GM19395 (cell line): ENCODE measurements at regions not wholly inside any gene's neighbourhood (a gene's known extent, or its start where the extent isn't known, plus 50 kb on each side); places are given as distances from the start of the nearest gene placed in this dataset.

Experiments used
- ATAC-seq: cut with Tn5 transposase; IDR thresholded peaks from one replicate; pipeline ENCODE4 v1.9.1; 2021; ENCODE audit warnings: mild to moderate bottlenecking, moderate library complexity; ENCODE audit not compliant: unreplicated experiment

DNA sequence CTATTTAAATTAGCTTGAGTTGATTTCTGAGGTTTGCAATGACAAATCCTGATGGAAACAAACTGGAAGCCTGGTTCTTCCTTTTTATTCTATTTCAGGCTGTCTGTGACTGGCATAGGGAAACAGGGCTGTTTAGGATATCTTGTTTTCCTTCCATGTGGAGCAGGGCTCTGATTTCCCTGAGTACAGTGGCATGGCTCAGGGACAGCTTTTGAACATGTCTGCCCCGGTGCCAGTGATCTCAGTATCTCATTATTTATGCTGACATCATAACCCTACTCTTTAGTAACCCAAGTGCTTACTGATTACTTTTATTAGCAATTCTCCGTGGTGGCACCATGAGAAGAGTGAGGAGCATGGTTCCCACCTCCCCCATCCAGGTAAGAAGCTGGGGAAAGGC lies 720.3 kb downstream of the GALR1 start:
- ATAC-seq, result no peak

DNA sequence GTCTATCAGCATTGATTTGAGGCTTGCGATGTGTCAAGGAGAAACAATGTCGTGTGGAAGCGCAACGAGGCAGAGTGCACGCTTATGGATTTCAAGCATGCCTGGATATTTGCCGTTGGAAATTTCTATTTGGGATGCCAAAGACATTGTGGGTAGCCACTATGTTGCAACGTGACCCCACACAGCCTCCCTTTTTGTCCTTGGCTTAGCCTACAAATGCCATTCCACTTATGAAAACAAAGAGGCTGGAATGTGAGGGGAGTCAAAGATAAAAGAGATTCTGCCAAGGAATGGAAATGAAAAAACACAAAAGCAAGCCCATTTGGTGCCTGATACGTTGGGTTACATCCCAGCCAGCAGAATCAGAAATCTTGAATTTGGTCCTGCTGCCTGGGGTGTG lies 721.2 kb downstream of the GALR1 start:
- ATAC-seq, result no peak

DNA sequence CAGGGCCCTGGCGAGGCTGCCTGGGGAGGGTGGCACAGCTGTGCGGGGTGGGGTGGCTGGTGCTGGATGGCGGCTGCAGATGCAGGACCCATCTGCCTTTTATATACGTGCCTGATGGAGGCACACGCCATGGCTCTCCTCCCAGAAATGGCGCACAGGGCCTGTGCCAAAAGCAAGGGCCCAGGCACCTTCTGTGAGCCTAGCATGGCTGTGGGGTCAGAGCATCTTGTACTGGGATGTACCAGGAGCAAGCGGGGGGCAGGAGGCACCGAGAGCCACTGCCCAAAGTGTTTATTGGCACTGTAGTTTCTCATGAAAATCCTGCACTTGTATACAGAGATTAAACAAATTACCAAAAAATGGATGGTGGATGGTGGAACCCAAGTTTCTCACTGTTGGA lies 724.1 kb downstream of the GALR1 start:
- no peak for ATAC-seq

DNA sequence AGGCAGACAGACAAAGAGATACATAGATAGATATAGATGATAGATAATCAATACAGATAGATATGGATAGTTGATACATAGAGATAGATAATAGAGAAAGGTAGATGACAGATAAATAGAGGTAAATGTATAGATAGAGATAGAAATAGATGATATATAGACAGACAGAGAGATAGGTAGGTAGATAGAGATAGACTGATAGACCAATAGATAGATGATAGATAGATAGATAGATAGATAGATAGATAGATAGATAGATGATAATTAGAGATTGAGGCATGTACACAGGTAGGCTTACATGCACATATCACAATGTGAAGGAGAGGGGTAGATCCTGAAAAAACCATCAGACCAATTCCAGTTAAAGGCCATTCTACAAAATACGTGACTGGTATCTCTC lies 724.7 kb downstream of the GALR1 start:
- no peak for ATAC-seq

DNA sequence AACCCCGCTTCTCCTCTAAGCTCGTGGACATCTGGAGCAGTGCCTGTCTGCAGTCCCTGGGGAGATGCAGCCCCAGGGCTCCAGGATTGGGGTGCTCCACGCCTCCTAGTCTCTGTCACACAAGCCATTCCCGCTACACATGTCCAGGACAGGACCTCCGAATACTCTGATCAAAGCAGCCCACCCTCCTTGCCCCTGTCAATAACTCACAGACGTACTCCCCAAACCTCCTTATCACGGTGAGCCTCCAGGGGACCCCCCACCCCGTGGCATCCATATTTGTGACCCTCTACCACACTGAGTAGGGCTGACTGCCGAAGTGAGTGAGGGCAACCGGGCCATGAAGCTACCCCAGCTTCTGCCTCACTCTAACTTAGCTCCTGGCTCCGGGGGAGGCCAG lies 727.7 kb downstream of the GALR1 start:
- ATAC-seq, result no peak

DNA sequence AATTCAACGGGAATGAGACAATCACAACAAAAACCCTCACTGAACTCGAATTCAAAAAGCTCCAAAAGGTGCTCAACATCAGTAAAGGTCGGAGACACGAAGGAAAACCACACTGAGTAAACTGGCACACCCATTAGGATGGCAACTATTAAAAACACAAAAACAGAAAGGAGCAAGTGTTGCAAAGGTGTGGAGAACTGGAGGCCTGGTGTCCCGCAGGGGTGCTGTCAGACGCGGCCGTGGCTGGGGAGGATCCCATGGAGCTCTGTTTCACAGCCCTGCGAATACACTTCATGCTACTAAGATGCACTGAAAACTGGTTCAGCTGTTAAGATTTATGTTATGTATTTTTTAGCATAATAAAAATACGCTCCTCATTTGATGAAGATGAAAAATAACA lies 730.6 kb downstream of the GALR1 start:
- ATAC-seq, result no peak

DNA sequence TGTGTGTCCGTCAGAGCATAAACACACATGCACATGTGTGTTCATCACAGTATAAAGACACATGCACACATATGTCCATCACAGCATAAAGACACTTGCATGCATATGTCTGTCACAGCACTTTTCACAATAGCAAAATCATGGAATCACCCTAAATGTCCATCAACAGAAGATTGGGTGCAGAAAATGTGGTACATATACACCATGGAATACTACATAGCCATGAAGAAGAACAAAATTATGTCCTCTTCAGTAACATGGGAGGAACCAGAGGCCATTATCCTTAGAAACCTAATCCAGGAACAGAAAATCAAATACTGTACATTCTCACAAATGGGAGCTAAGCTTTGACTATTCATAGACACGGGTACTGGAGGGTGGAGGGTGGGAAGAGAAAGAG lies 732.2 kb downstream of the GALR1 start:
- ATAC-seq, result no peak

DNA sequence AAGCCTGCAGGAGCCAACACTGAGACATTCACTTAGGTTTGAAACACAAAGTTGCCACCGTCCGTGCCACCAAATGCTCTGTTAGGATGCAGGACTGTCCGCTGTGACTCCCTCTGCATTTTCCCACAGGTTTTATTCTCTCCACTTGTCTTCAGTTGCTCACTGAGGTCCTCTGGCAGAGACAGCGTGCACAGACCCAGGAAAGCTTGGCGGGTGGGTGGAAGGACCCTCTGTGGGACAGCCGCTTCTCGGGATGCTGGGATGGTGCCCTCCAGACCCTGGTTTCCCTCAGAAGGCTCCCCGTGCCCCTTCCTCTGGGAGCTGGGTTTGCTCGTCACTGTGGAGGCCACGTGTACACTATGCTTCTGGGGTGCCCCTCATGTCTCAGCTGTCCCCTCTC lies 733.6 kb downstream of the GALR1 start:
- ATAC-seq, result no peak

DNA sequence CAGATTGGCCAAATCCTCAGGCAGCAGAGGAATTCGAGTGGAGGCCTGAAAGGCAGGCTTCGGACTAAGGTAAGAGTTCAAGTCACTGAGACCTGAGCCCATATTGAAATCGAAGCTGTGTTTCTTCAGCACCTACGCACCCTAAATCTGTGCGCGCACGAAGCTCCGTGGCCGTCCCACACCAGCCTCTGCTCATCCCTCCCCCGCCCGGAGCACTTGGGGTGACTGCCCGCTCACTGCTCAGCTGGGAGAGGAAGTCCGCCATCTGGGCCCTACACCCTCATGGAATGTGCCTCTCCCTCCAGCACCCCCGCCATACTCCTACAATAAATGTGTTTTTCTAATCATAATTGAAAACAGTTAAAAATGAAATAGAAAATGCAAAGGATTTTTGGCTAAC lies 734.5 kb downstream of the GALR1 start:
- ATAC-seq, result no peak

DNA sequence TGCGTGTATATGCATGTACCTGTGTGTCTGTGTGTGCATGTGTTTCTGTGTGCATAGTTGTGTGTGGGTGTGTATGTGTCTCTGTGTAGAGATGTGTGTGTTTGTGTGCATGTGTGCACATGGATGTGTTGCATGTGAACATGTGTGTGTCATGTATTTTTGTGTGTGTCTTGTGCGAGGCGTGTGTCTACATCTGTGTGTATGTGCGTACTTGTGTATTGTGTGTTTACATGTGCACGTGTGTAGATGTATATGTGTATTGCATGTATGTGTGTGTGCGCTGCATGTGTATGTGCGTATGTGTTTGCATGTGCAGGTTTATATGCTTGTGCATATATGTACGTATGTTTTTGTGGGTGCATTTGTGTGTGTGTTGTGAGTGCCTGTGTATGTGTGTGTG lies 735.2 kb downstream of the GALR1 start:
- ATAC-seq, result no peak

DNA sequence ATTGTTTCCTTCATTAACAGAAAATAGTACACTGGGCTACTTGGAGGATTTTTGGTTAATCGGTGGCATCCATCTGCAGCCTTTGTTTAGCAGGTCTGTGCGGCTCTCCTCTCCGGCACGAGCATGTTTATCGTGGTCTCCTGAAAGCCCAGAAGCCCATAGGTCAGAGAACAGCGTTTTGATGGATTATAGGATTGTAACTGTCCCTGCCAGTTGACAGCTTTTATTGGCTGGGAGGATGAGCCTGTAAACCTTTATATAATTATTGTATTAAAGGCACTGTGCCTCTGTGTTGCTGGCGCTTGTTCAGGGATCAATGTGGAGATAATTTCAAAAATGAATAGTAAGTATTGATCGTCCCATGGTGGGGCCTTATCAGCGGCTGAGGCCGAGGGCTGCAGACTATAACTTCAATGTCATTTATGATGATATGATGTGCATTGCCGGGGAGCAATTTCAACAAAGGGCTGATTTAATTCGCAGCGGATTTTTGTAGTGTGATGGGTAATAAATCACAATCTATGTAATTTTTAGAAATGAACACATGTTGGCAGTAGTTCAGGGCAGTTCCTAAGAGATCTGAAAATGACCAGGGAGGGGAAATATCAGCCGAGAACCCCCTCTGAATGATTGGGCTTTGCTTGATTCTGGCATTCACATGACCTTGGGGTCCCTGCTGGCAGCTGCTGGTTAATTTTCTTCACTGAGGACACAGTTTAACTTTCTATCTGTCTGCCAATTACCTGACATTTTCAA lies 736.1 kb downstream of the GALR1 start:
- ATAC-seq, result no peak

DNA sequence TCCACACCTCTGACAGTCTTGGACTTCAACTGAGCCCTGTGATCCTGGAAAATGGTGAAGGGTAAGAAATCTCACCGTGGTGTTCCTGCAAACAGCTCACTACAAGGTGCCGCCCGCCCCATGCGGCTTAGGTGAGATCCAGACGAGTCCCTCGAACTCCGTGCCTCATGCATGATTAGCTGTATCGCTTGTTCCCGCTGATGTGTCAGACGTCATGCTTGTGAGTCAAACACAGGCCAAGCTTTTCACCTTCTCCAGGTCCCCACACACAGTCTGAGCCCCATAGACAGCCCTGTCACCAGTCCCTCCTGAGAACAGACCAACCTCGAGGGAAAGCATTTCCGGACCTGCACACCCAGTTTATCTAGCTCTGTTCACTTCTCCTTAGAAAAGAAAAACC lies 740.5 kb downstream of the GALR1 start:
- no peak for ATAC-seq

DNA sequence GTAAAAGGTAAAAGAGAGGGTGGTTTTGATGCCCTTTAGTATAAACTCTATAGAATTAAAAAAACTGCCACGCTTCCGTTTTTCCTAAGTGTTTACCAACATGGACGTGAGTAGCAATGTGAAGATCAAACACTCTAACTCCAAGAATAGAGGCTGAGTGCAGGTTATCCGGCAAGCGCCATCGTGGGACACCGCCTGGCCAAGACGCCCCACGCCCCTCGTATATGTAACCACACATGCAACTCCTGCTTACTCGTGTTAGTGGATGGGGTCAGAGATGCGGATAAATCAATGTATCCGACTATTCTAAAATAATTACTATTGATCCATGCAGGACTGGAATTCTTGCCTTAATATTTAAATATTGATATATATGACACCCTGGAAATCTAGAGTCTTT lies 741.3 kb downstream of the GALR1 start:
- no peak for ATAC-seq

DNA sequence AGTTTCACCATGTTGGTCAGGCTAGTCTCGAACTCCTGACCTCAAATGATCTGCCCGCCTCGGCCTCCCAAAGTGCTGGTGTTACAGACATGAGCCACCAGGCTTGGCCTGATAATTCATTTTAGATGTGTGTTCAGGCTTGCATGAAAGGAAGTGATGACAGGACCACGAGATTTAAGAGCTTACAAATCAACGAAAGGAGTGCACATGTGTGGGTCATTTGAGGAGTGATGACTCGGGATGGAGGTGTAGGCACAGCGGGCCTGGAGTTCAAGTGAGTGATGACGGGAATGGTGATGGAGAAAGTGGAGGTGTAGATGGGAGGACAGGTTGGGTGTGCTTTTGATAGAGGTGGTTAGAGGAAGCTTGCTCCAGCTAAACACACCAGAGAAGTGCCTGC lies 742.4 kb downstream of the GALR1 start:
- no peak for ATAC-seq

DNA sequence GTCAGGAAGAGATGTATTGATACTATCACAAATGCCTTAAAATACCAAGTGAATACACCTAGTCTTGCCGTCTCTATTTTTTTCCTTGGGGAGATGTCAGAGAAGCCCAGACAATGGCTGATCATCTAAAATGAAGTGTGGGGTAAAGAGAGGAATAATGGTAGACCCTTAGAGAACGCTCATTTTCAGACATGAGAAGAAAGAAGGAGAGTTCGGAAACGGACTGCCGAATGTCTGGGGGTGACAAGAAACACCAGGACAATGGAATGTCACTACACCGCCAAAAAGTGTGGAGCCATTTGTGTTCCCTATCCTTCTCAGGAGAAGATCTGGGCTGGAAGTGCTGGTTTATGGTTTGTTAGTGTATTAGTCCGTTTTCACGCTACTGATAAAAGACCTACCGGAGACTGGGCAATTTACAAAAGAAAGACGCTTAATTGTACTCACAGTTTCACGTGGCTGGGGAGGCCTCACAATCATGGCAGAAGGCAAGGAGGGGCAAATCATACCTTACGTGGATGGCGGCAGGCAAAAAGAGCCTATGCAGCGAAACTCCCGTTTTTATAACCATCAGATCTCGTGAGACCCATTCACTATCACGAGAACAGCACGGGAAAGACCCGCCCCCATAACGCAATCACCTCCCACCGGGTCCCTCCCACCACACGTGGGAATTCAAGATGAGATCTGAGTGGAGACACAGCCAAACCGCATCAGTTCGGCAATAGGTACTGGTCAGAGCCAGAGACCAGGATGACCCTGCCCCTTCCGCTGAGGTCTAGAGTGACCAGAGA lies 743.7 kb downstream of the GALR1 start:
- no peak for ATAC-seq

DNA sequence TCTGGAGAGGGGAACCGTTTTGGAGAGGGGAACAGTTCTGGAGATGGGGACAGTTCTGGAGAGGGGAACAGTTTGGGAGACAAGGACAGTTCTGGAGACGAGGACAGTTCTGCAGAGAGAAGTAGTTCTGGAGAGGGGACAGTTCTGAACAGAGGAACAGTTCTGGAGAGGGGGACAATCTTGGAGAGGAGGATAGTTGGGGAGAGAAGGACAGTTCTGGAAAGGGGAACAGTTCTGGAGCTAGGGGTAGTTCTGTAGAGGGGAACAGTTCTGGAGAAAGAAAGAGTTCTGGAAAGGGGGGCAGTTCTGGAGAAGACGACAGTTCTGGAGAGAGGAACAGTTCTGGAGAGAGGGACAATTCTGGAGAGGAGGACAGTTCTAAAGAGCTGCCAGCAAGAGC lies 745.9 kb downstream of the GALR1 start:
- ATAC-seq, result no peak

DNA sequence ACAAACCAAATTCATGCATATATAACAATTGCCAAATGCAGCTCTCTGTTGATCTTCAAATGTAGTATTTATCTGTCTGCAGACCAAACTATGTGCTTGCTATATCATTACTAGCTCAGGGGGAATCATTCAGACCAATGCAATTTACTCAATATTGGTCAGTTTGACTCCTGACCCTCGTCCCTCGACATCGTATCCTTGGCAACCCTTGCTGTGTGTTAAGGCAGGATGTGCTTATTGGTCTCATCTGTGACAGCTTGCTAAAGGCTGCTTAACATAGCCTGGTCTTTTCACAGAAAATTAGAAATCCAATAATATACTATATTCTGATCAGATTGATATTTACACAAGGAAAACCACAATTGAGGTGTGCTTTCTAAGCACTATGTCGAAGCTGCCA lies 747.1 kb downstream of the GALR1 start:
- ATAC-seq, result no peak

DNA sequence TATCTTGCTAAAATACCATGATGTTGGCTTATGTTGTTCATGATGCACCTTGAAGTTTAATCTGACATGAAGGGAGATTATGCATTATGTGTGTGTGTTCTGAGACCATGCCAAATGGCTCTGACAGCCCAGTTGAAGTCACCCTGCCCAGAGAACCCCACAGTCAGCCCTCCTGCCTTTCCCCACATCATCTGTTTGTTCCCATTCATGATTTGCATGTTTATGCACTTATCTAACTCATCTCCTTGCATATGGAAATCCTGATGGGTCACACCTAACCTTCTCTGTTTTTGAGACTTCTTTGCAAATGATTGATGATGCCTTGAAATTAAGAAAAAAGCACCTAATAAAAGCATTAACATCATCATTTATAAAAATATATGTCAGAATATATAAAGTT lies 752.2 kb downstream of the GALR1 start:
- no peak for ATAC-seq

DNA sequence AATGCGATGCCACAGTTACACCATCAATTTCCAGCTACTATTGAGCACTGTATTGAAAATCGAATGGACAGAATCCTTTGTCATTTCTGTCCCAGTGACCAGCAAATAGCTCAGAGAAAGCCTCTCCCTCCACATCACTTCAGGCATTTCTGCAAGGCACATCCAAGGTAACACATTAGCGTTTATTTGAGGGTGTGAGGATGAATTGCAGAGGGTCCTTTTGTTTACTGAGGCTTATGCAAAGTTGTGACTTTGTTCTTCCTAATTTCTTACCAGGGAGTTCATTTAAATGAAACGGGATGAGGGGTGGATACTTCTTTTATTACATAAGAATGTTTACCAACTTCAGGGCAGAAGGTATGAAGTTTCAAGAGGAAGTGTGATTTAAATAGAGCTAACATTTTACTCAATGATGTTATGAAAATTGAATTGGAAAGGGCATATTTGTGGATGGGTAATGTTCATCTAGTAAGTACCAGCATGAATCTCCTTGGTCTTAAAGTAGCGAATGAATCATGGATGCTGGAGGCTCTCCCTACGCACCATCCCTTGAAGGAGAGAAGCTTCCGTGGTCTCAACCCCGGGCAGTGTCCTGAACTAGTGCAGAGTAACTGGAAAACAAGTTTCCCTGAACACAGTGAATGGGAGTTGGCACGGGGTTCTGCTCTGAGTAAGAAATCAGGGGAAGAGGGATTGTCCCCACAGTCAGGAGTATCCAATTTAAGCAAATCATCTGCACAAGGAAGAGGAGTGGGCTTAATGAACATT lies 756.5 kb downstream of the GALR1 start:
- ATAC-seq, result no peak

DNA sequence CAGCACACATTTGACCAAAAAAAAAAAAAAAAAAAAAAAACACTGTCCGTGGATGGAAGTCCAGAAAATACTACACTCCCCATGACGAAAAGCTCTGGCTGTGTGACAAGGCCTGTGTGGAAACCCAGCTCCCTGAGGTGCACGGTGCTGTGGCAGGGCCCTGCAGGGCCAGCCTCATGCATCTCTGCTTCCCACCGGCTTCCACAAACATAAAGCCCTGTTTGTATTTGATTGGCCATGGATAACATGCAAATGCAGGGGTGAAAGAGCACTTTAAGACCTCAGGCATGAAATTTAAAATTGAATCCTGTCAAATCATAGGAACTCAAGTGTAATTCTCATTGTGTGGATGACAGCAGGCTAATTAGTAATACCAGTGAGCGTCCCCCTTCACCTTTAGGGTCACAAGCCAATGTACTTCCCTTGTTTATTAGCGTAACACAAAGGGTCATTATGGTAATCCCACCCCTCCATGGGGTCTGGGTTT lies 757.2 kb downstream of the GALR1 start:
- ATAC-seq, result no peak

DNA sequence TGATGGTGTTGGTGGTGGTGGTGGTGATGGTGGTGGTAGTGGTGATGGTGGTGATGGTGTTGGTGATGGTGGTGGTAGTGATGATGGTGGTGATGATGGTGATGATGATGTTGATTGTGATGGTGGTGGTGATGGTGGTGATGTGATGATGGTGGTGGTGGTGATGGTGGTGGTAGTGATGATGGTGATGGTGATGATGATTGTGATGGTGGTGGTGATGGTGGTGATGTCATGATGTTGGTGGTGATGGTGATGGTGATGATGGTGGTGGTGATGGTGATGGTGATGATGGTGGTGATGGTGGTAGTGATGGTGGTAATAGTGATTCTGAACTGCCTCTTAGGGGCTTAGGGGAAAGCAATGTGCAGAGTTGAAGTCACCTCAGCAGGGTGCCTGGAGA lies 760.7 kb downstream of the GALR1 start:
- ATAC-seq, result no peak

DNA sequence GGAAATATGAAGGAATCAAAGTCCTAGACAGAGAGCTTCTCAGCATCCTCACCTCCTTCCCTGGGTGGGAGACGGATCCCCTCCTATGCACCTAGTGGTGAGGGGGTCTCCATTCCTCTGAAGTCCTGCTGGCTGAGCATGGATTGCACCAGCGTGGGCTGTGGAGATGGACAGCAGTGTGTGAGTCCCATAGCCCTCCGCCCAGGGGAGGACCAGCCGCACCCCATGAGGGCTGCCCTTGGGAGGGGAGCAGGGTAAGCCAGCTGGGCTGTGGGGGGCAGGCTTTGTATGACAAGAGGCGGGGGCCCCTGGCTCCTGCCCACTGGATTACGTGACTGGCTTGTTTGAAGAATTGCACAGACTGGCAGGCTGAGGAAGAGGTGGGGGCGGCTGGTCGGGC lies 768.2 kb downstream of the GALR1 start:
- no peak for ATAC-seq
